ENCODE measurements at regions not wholly inside any gene's neighbourhood (a gene's known extent, or its start where the extent isn't known, plus 50 kb on each side); places are given as distances from the start of the nearest gene placed in this dataset.

DNA sequence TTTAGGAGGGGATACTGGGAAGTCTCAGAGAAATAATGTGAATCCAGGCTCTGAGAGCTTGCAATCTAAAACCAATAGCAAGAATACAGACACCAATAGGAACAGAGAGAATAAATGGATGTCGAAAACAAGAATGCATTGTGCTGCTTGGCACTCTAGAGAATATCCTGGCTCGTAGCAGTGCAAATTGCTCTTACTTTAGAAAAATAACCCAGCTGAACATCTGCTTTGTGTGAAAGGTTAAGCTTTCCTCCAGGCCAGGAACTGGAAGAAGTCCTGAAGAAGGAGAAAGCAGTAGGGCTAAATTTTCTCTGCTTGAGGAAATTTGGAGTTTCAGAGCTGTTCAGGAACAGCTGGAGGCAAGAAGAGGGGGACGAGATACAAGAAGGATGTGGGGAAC is 382.3 kb downstream of the HHIPL2 start:
- H3K27me3 Mint-ChIP-seq = no peaks in the 10 kb centered on the region
- H3K4me1 Mint-ChIP-seq (ENCODE audit: unreplicated experiment) = peaks cover 7% of the 10 kb centered on the region
- TF ChIP-seq, protein P1, sequence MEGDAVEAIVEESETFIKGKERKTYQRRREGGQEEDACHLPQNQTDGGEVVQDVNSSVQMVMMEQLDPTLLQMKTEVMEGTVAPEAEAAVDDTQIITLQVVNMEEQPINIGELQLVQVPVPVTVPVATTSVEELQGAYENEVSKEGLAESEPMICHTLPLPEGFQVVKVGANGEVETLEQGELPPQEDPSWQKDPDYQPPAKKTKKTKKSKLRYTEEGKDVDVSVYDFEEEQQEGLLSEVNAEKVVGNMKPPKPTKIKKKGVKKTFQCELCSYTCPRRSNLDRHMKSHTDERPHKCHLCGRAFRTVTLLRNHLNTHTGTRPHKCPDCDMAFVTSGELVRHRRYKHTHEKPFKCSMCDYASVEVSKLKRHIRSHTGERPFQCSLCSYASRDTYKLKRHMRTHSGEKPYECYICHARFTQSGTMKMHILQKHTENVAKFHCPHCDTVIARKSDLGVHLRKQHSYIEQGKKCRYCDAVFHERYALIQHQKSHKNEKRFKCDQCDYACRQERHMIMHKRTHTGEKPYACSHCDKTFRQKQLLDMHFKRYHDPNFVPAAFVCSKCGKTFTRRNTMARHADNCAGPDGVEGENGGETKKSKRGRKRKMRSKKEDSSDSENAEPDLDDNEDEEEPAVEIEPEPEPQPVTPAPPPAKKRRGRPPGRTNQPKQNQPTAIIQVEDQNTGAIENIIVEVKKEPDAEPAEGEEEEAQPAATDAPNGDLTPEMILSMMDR (conservative IDR thresholded peaks at IDR 0.05) = no peak
- H3K27ac Mint-ChIP-seq = no peak overlapping the region
- peaks cover 5% of the 10 kb centered on the region for H3K9me3 Mint-ChIP-seq
- H3K36me3 Mint-ChIP-seq = no peaks in the 10 kb centered on the region
- no peak for DNase-seq (ENCODE audit: extremely low spot score, unreplicated experiment)
- H3K4me3 Mint-ChIP-seq = no peak overlapping the region

- no peaks in the 10 kb centered on the region for H3K27me3 Mint-ChIP-seq
Observed at GRCh38 chr1:222163895-222164294, 384.0 kb downstream of the HHIPL2 start.

DNA sequence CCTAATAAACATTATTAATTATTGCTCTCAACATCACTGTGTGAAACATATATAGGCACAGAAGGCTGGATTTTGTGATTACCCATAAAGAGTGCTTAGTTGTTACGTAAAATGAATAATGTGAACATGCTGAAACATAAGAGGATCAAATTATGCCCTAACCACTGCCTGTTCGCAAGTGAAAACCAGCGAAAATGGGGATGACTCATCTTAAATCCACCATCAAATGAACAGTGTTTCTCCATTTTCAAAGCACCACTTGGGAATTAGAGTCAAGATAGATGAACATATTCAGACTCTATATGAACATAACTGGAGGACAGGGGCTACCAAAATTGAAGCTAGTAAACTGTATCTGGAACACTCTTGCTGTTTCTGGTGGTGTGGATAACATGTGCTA is 386.2 kb downstream of the HHIPL2 start:
- Mint-ChIP-seq H3K4me1 (ENCODE audit: unreplicated experiment) (peaks cover 7% of the 10 kb centered on the region), H3K9me3 (peaks cover 10% of the 10 kb centered on the region), H3K27me3 (peaks cover 5% of the 10 kb centered on the region), H3K4me3 (no peak overlapping the region), H3K36me3 (no peaks in the 10 kb centered on the region), H3K27ac (no peak overlapping the region)
- TF ChIP-seq, protein P1 (conservative IDR thresholded peaks at IDR 0.05) = no peak
- DNase-seq (ENCODE audit: extremely low spot score, unreplicated experiment) = no peak

More at GRCh38 chr1:222163895-222164294, 384.0 kb downstream of the HHIPL2 start:
- DNase-seq (ENCODE audit: extremely low spot score, unreplicated experiment) = no peak
- peaks cover 5% of the 10 kb centered on the region for H3K9me3 Mint-ChIP-seq
- no peak overlapping the region for H3K4me3 Mint-ChIP-seq
- TF ChIP-seq, protein P1 (conservative IDR thresholded peaks at IDR 0.05) = no peak
- H3K27ac Mint-ChIP-seq = no peak overlapping the region
- H3K36me3 Mint-ChIP-seq = no peaks in the 10 kb centered on the region
- peaks cover 7% of the 10 kb centered on the region for H3K4me1 Mint-ChIP-seq (ENCODE audit: unreplicated experiment)

- TF ChIP-seq, protein P1 (conservative IDR thresholded peaks at IDR 0.05) = no peak
- no peaks in the 10 kb centered on the region for H3K36me3 Mint-ChIP-seq
- peaks cover 12% of the 10 kb centered on the region for H3K27me3 Mint-ChIP-seq
- peaks cover 5% of the 10 kb centered on the region for H3K9me3 Mint-ChIP-seq
- no peak for DNase-seq (ENCODE audit: extremely low spot score, unreplicated experiment)
- no peak overlapping the region for H3K4me3 Mint-ChIP-seq
- no peaks in the 10 kb centered on the region for H3K4me1 Mint-ChIP-seq (ENCODE audit: unreplicated experiment)
- H3K27ac Mint-ChIP-seq = no peak overlapping the region
Observed at GRCh38 chr1:222157612-222158011, 390.3 kb downstream of the HHIPL2 start.

GRCh38 chr1:222140206-222140605 is 398.3 kb upstream of the DUSP10 start:
- Mint-ChIP-seq H3K4me3 (no peak overlapping the region), H3K4me1 (ENCODE audit: unreplicated experiment) (no peaks in the 10 kb centered on the region), H3K27me3 (no peaks in the 10 kb centered on the region), H3K9me3 (no peaks in the 10 kb centered on the region), H3K36me3 (no peaks in the 10 kb centered on the region), H3K27ac (no peak overlapping the region)
- TF ChIP-seq, protein P1 (conservative IDR thresholded peaks at IDR 0.05) = no peak
- no peak for DNase-seq (ENCODE audit: extremely low spot score, unreplicated experiment)

DNA sequence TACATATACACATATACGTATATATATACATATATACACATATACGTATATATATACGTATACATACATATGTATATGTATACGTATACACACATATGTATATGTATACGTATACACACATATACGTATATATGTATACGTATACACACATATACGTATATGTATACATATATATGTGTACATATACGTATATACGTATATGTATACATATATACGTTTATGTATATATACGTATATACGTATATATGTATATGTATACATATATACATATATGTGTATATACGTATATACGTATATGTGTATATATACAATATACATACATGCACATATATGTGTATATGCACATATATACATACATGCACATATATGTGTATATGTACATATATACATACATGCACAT is 396.2 kb upstream of the DUSP10 start:
- no peaks in the 10 kb centered on the region for H3K27me3 Mint-ChIP-seq

More for the DNA sequence above, 396.2 kb upstream of the DUSP10 start:
- Mint-ChIP-seq H3K9me3 (peaks cover 15% of the 10 kb centered on the region), H3K27ac (no peak overlapping the region), H3K4me3 (no peak overlapping the region), H3K36me3 (no peaks in the 10 kb centered on the region), H3K4me1 (ENCODE audit: unreplicated experiment) (no peaks in the 10 kb centered on the region)
- no peak for DNase-seq (ENCODE audit: extremely low spot score, unreplicated experiment)
- TF ChIP-seq, protein P1 (conservative IDR thresholded peaks at IDR 0.05) = no peak
